ENCODE measurements at regions not wholly inside any gene's neighbourhood (a gene's known extent, or its start where the extent isn't known, plus 50 kb on each side); places are given as distances from the start of the nearest gene placed in this dataset.
A peak's percentile ranks its signal among the peaks of the same experiment; 100 is the strongest.

DNA sequence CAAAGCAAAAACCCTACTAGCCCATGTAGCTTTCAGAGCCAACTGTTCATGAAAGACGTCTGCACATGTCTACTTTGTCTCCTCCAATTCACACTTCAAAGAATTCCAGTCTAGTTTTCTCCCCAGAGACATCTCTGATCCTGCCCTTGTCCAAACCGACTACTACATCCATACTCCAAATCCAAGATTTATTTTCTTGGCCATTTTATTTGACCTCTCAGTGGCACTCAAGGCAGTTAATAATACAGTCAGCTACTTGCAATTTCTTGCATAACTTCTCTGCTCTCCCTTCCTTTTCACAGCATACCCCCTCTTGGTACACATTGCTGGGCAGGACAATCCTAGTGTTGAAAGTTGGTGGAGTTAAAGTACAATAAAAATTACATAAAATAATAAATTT lies 170.9 kb upstream of the INHBA start:
- Histone ChIP-seq H2AK5ac (ENCODE audit: low read length, severe bottlenecking) (no peak overlapping the region), H4K8ac (ENCODE audit: low read length) (no peak overlapping the region), H3K9me3 (ENCODE audit: control insufficient read depth, low read length) (no peaks in the 10 kb centered on the region), H3K4ac (ENCODE audit: low read depth in 1 of 2, low read length in 2 of 2) (no peak overlapping the region), H3K23ac (ENCODE audit: low read length in 2 of 2) (no peak overlapping the region), H3K14ac (ENCODE audit: low read length in 2 of 2) (no peak overlapping the region), H4K91ac (ENCODE audit: low read length) (no peak overlapping the region), H2BK12ac (ENCODE audit: low read length in 2 of 2) (no peak overlapping the region), H2BK120ac (ENCODE audit: low read depth, low read length) (no peak overlapping the region), H3K27me3 (ENCODE audit: control insufficient read depth in 1 of 2, insufficient read depth in 1 of 2, low read length in 2 of 2) (no peaks in the 10 kb centered on the region), H3K18ac (ENCODE audit: low read depth in 1 of 2, low read length in 2 of 2) (no peak overlapping the region), H2BK5ac (ENCODE audit: low read depth, low read length, poor library complexity, severe bottlenecking) (no peak overlapping the region), H3K4me1 (ENCODE audit: control insufficient read depth, insufficient read depth, low read depth, low read length) (no peaks in the 10 kb centered on the region), H2AFZ (ENCODE audit: low read depth, low read length) (no peak overlapping the region), H3K9ac (ENCODE audit: low read length) (no peak overlapping the region), H3K36me3 (ENCODE audit: control insufficient read depth in 1 of 2, insufficient read depth in 2 of 2, low read depth in 1 of 2, low read length in 2 of 2) (no peaks in the 10 kb centered on the region), H3K79me1 (replicated peaks; ENCODE audit: low read length, poor library complexity, severe bottlenecking) (no peaks in the 10 kb centered on the region), H3K27ac (ENCODE audit: low read length, poor library complexity, severe bottlenecking) (no peak overlapping the region), H3K4me3 (ENCODE audit: insufficient read depth in 1 of 2, low read depth in 1 of 2, low read length in 2 of 2) (no peak overlapping the region), H3K4me2 (ENCODE audit: low read length, poor library complexity, severe bottlenecking) (no peak overlapping the region), H2BK15ac (ENCODE audit: low read depth, poor library complexity, severe bottlenecking) (no peak overlapping the region)
- DNase-seq: peak; percentile 35
- 38% methylated on average over 2 of the region's 2 CpGs for WGBS

DNA sequence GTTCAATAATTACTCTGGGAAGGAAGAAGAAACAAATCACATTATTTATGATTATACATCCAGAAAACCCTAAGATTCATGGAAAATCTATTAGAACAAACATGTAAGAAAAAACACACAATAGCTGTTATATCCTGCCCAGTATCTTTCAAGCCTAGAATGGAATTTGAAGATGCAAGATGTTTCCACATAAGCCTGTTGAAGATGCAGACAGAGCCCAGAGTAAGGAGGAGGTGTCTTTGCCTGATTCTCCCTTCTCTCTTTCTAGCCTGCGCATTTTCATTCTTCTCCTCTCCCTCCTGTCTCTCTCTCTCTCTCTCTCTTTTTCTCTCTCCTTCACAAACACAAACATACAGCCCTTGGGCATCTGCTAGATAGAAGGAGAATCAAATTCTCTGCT lies 170.1 kb upstream of the INHBA start:
- H2BK15ac ChIP-seq (ENCODE audit: low read depth, poor library complexity, severe bottlenecking): no peak overlapping the region
- H3K9me3 ChIP-seq (ENCODE audit: control insufficient read depth, low read length): no peaks in the 10 kb centered on the region
- no peak overlapping the region for H2AFZ ChIP-seq (ENCODE audit: low read depth, low read length)
- H3K4me3 ChIP-seq (ENCODE audit: insufficient read depth in 1 of 2, low read depth in 1 of 2, low read length in 2 of 2): no peak overlapping the region
- no peak overlapping the region for H3K14ac ChIP-seq (ENCODE audit: low read length in 2 of 2)
- H3K4me1 ChIP-seq (ENCODE audit: control insufficient read depth, insufficient read depth, low read depth, low read length): no peaks in the 10 kb centered on the region
- H3K23ac ChIP-seq (ENCODE audit: low read length in 2 of 2): no peak overlapping the region
- no peaks in the 10 kb centered on the region for H3K27me3 ChIP-seq (ENCODE audit: control insufficient read depth in 1 of 2, insufficient read depth in 1 of 2, low read length in 2 of 2)
- no peak overlapping the region for H2BK120ac ChIP-seq (ENCODE audit: low read depth, low read length)
- no peak overlapping the region for H2BK5ac ChIP-seq (ENCODE audit: low read depth, low read length, poor library complexity, severe bottlenecking)
- no peak overlapping the region for H3K9ac ChIP-seq (ENCODE audit: low read length)
- H3K4ac ChIP-seq (ENCODE audit: low read depth in 1 of 2, low read length in 2 of 2): no peak overlapping the region
- WGBS: 100% methylated on average over 1 of the region's 1 CpG
- no peak overlapping the region for H4K8ac ChIP-seq (ENCODE audit: low read length)
- H3K36me3 ChIP-seq (ENCODE audit: control insufficient read depth in 1 of 2, insufficient read depth in 2 of 2, low read depth in 1 of 2, low read length in 2 of 2): no peaks in the 10 kb centered on the region
- H4K91ac ChIP-seq (ENCODE audit: low read length): no peak overlapping the region
- H3K4me2 ChIP-seq (ENCODE audit: low read length, poor library complexity, severe bottlenecking): no peak overlapping the region
- H2BK12ac ChIP-seq (ENCODE audit: low read length in 2 of 2): no peak overlapping the region
- DNase-seq: peak; percentile 18
- H2AK5ac ChIP-seq (ENCODE audit: low read length, severe bottlenecking): no peak overlapping the region
- H3K79me1 ChIP-seq (replicated peaks; ENCODE audit: low read length, poor library complexity, severe bottlenecking): no peaks in the 10 kb centered on the region
- no peak overlapping the region for H3K18ac ChIP-seq (ENCODE audit: low read depth in 1 of 2, low read length in 2 of 2)
- H3K27ac ChIP-seq (ENCODE audit: low read length, poor library complexity, severe bottlenecking): no peak overlapping the region

DNA sequence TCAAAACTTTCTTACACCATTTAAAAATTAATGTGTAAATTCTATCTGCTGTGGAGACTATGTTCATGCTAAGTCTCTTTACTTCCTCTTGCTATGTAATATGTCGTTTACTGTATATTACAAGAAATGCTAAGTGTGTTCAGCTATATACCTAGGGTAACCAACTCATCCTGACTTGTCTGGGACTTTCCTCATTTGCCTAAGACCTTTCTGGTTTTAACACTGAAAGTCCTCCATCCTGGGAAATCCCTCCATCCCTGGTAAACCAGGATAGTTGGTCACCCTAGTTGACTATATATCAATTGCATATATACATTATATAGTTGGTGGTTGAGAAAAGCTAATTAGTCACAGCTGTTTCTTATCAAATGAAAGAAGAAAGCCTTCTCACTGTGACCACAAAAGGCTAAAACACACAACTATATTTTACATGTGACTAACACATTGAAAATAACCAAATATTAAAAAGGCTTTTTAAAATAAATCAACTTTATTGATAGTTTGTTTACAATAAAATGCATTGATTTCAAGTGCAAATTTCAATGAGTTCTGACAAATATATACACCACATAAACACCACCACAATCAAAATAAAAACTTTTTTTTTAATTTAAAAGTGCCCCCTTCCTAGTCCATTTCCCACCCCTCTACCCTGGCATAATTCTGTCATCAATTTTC lies 167.7 kb upstream of the INHBA start:
- Histone ChIP-seq H3K18ac (ENCODE audit: low read depth in 1 of 2, low read length in 2 of 2) (no peak overlapping the region), H3K23ac (ENCODE audit: low read length in 2 of 2) (no peak overlapping the region), H2BK120ac (ENCODE audit: low read depth, low read length) (no peak overlapping the region), H3K14ac (ENCODE audit: low read length in 2 of 2) (no peak overlapping the region), H3K27ac (ENCODE audit: low read length, poor library complexity, severe bottlenecking) (no peak overlapping the region), H3K79me1 (replicated peaks; ENCODE audit: low read length, poor library complexity, severe bottlenecking) (no peaks in the 10 kb centered on the region), H4K91ac (ENCODE audit: low read length) (no peak overlapping the region), H3K4me2 (ENCODE audit: low read length, poor library complexity, severe bottlenecking) (no peak overlapping the region), H3K4ac (ENCODE audit: low read depth in 1 of 2, low read length in 2 of 2) (no peak overlapping the region), H3K4me3 (ENCODE audit: insufficient read depth in 1 of 2, low read depth in 1 of 2, low read length in 2 of 2) (no peak overlapping the region), H2BK12ac (ENCODE audit: low read length in 2 of 2) (no peak overlapping the region), H2AK5ac (ENCODE audit: low read length, severe bottlenecking) (no peak overlapping the region), H2BK5ac (ENCODE audit: low read depth, low read length, poor library complexity, severe bottlenecking) (no peak overlapping the region), H4K8ac (ENCODE audit: low read length) (no peak overlapping the region), H3K36me3 (ENCODE audit: control insufficient read depth in 1 of 2, insufficient read depth in 2 of 2, low read depth in 1 of 2, low read length in 2 of 2) (no peaks in the 10 kb centered on the region), H3K27me3 (ENCODE audit: control insufficient read depth in 1 of 2, insufficient read depth in 1 of 2, low read length in 2 of 2) (no peaks in the 10 kb centered on the region), H2BK15ac (ENCODE audit: low read depth, poor library complexity, severe bottlenecking) (no peak overlapping the region), H3K9ac (ENCODE audit: low read length) (peak overlapping the region; percentile 21), H3K9me3 (ENCODE audit: control insufficient read depth, low read length) (no peaks in the 10 kb centered on the region), H3K4me1 (ENCODE audit: control insufficient read depth, insufficient read depth, low read depth, low read length) (no peaks in the 10 kb centered on the region), H2AFZ (ENCODE audit: low read depth, low read length) (no peak overlapping the region)
- peak; percentile 72 for DNase-seq
- no CpG with 5 or more reads among the region's 1 CpG for WGBS

DNA sequence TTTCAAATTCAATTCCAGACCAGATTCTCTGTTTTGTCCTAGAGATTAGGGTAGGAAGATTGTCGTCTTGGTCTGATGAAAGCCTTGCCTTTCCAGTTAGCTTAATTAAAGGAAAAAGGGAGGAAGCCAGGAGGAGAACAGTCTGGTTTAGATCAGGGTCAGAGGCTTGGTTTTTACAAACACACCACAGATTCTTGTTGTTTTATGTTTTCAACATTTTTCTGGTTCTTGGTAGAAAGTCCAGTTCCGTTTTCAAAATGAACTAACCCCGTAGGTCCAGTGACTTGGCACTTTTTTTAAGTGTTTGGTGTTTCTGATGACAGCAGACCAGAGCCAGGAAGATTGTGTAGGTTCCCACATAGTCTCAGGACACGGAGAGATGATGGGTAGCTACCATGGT lies 167.1 kb upstream of the INHBA start:
- Histone ChIP-seq H2AFZ (ENCODE audit: low read depth, low read length) (no peak overlapping the region), H2BK12ac (ENCODE audit: low read length in 2 of 2) (no peak overlapping the region), H4K8ac (ENCODE audit: low read length) (no peak overlapping the region), H3K27ac (ENCODE audit: low read length, poor library complexity, severe bottlenecking) (no peak overlapping the region), H3K4me3 (ENCODE audit: insufficient read depth in 1 of 2, low read depth in 1 of 2, low read length in 2 of 2) (no peak overlapping the region), H3K9me3 (ENCODE audit: control insufficient read depth, low read length) (no peaks in the 10 kb centered on the region), H3K14ac (ENCODE audit: low read length in 2 of 2) (no peak overlapping the region), H2BK15ac (ENCODE audit: low read depth, poor library complexity, severe bottlenecking) (no peak overlapping the region), H3K36me3 (ENCODE audit: control insufficient read depth in 1 of 2, insufficient read depth in 2 of 2, low read depth in 1 of 2, low read length in 2 of 2) (no peaks in the 10 kb centered on the region), H3K79me1 (replicated peaks; ENCODE audit: low read length, poor library complexity, severe bottlenecking) (no peaks in the 10 kb centered on the region), H2BK5ac (ENCODE audit: low read depth, low read length, poor library complexity, severe bottlenecking) (no peak overlapping the region), H3K9ac (ENCODE audit: low read length) (peak overlapping the region; percentile 21), H2AK5ac (ENCODE audit: low read length, severe bottlenecking) (no peak overlapping the region), H3K27me3 (ENCODE audit: control insufficient read depth in 1 of 2, insufficient read depth in 1 of 2, low read length in 2 of 2) (no peaks in the 10 kb centered on the region), H2BK120ac (ENCODE audit: low read depth, low read length) (no peak overlapping the region), H3K4me2 (ENCODE audit: low read length, poor library complexity, severe bottlenecking) (no peak overlapping the region), H3K18ac (ENCODE audit: low read depth in 1 of 2, low read length in 2 of 2) (no peak overlapping the region), H4K91ac (ENCODE audit: low read length) (no peak overlapping the region), H3K23ac (ENCODE audit: low read length in 2 of 2) (no peak overlapping the region), H3K4me1 (ENCODE audit: control insufficient read depth, insufficient read depth, low read depth, low read length) (no peaks in the 10 kb centered on the region), H3K4ac (ENCODE audit: low read depth in 1 of 2, low read length in 2 of 2) (no peak overlapping the region)
- 67% methylated on average over 3 of the region's 4 CpGs for WGBS
- DNase-seq: peak; percentile 19
